NCI-H1436 treated with DMSO at 0.1 percent for 48 hours (cell line): ENCODE measurements at regions not wholly inside any gene's neighbourhood (a gene's known extent, or its start where the extent isn't known, plus 50 kb on each side); places are given as distances from the start of the nearest gene placed in this dataset.
A peak's percentile ranks its signal among the peaks of the same experiment; 100 is the strongest.

Experiments
- DNase-seq: peaks from one replicate; lab custom pipeline; 2025; lab: John Stamatoyannopoulos, UW

DNA sequence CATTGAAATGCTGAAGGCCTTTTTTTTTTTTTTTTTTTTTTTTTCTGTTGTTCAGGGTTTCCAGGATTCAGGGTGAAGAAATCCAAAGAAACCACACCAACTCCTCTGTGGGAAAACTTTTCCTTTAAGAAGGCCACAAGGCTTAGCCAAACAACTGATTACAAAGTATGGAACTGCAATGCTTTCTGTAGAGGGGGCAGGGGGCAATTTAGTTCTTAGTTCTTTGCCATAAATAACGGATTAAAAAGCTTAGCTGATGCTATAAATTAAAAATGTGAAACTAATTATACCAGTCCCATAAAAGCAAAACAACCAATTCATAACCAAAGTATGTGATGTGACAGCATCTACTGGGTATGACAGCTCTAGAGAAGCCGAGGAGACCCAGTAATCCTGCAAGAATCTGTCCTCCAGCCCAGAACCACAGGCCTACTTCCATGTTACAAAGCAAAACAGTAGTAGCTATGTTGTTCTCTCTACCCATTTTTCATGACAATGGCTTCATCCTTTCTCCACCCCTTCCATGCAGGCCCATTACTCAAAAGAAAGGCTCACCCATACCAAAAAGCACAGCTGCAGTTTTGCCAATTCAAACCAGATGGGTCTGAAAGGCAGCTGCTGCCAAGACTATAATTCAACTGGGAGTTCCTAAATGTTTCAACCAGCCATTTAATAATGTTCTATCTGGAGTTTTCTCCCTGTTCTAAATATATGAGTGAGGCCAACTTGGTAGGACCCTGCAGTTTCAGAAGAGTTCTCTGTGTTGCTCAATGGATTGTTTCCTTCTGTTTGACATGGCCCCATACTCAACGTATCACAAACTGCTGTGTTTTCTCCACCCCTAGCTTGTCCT, 167.1 kb upstream of the ZFHX3 start:
- DNase-seq: no peak

DNA sequence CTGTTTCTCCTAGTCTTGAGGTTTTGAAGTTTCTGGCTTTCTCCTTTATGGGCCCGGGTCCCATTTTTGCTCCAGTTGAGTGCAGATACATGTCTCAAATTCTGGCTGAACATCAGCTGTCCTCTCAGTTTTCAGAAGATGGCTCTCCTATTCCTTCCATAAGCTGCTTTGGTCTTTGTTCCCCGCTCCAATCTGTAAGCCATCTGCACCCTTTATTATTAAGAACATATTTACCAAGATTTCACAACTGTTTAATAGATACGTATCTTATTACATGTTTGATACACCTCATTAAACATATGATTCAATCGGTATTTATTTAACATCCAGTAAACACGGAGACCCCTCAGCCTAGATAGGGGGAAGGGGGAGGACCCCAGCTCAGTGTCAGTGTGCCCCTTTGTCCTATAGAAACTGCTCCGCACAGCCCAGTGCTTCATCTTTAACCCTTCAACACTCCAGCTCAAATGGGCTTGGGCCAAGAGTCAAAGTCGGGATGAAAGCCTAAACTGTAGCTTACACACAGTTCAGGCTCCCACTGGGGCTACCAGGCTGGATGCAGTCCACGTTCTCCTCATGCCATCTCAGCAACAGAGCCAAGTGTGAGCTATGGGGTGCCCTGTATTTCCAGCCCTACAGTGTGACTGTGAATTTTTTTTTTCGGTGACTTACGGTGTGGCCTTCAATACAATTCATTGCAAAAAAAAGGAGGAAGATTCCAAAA, 166.0 kb upstream of the ZFHX3 start:
- peak; percentile 18 for DNase-seq

DNA sequence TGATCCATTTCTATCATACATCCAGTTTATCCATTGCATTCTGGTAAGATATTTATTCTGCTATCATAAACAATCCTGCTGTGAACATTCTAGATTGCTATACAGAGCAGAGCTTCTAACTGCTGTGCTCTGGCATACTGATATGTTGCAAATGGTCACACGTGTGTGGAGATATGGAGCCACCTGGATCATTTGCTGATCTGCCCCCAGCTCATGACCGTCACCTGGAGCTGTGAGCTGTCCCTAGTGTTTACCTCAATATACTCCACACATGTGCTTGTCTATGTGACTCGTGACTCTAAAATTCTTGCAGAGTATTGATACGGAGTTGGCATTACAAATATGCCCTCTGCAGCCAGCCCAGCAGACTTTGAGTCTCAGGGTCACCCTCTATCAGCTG, 164.5 kb upstream of the ZFHX3 start:
- DNase-seq: no peak

DNA sequence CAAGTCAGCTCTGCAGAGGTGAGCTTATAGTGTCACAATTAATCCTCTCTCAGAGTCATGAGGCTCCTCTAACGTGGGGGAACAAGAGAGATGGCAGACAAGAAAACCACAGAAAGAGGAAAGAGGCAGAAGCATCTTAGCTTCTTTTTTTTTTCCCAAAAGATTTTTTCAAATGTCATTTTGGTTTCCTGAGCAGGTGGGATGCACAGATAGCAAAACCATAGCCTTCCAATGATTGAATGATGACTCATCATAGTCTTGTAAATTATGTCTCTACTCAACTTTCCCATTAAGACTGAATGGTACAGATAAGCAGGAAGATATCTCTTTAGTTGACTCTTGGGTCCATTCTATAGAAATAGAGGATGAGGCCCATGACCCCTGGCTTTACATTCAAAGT, 162.8 kb upstream of the ZFHX3 start:
- no peak for DNase-seq

DNA sequence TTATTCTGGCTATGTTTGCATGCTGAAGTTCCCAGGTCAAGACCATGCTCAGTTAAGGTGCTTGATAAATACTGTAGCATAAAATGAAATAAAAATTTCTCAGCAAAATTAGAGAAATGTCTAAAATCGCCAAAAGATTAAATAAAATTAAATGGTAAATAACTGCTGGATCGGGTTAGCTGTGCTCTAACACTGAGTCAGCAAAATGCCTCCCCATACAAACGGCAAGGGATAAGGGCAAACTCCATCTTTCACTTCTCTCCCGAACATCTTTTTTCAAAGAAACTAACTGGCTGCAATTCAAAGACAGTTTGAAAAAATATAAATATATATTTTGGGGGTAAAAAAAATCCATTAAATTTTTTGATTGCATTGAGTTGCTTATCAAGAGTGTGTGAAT, 162.2 kb upstream of the ZFHX3 start:
- DNase-seq: no peak

DNA sequence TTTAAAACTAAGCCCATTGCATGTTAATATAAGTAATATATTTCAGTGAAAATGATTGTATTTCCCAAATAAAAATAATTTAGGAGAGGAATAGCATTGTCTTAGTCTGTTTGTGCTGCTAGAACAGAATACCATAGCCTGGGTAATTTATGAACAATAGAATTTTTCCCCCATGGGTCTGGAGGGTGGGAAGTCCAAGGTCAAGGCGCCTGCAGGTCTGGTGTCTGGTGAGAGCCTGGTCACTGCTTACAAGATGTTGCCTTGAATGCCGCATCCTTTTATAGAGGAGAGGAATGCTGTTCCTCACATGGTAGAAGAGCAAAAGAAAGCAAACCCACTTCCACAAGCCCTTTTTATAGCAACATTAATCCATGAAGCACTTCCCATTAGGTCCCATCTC, 161.3 kb upstream of the ZFHX3 start:
- no peak for DNase-seq

DNA sequence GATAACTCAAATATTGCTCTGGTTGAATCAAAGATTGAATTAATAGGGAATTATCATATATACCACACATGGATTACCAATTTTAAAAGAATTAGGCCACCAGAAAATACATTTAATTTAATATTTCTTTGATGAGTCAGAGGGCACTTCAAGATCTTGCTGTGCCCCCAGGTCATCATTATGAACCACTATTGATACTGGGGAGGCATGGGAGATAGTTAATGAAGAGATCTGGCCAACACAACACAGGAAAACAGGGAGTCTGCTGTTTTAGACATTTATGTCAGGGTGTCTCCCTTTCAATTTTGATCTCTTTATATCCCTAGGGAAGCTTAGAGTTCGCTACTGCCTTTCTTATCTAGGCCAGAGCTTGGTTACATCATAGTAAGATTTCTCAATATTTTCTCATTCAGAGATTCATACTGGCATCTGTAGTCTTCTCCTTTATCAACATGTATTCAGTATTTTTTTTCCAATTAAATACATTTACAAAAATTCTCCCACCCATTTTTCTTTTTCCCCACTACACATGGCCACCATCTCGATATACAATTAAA, 158.3 kb upstream of the ZFHX3 start:
- DNase-seq: no peak

DNA sequence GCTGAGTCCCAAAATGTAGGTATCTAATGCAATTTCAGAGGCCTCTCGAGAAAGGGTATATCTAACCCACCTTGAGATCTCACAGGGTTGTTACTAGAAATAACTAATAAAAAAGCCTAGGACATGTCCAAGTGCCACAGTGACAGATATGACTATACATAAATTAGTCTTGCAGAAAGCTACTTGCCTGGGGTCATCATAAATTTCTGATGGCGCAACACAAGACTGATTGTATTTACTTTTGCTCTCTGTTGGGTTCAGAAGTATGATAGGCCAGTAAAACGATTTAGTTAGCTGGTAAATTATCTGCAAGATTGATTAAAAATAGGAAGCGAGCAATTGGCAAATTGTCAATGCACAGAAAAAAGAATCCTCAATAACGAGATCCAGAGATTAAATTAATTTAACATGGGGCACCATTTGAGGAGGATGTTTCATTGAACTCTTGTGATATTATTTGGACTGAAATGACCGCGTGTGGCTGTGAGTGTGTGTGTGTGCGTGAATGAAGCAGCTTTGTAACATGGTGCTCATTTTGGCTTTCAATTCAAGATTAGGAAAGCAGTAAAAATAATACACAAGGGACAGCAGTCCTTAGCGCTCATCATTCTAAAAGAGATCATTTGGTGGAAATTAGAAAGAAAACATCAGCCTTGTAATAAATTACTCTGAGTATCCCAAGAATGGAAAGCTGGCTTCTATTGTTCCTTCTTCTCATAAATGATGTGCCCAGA, 157.4 kb upstream of the ZFHX3 start:
- no peak for DNase-seq

DNA sequence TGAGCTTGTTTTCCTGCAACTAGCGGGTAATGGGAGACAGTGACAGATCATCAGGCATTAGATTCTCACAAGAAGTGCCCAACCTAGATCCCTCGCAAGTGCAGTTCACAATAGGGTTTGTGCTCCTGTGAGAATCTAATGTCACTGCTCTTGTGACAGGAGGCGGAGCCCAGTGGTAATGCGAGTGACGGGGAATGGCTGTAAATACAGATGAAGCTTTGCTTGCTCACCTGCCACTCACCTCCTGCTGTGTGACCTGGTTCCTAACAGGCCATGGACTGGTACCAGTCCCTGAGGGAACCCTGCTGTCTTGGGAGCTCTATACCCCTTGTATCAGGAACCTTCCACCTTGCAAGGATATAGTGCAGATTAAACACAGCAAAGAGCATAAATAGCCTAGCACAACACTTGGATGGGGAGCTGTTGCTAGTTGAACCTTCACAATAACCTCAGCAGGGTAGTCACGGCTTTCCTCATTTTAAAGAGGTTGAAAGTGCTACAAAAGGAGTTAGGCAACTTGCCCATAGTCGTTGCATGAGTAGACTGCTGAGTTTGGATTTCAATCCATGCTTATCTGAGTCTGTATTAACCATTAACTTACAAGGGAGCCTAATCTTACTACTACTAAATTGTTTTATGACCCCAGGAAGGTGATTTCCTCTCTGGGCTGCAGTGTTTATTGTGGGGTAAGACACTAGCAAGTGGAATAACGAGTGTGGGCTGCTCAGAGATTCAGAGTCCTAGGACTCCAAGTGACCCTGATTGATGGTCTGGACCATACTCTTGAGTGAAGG, 156.6 kb upstream of the ZFHX3 start:
- no peak for DNase-seq

DNA sequence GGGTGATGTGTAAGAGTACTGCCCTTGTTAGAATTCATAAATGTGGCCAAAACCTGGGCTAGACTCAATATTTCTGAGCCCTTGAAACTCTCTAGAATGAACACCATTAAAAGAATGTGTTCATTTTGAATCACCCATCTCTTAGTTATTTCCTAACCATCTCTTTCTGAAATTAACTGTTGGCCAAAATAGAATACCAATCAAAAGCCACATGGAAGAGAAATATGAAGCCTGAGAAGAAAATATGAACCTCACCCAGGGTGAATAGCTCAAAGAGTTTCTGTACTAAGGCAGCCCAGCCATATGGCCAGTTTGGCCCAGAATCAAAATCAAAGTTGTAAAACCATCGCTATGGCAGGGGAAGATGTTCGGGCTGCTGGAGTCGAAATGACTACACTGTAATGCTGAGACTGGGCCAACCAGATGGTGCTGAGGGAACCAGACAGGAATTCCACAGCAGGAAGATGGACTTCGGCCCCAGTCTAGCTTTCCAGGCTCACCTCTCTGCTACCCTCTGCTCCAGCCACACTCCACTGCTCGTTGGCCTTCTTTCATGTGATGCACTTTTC, 154.3 kb upstream of the ZFHX3 start:
- no peak for DNase-seq

DNA sequence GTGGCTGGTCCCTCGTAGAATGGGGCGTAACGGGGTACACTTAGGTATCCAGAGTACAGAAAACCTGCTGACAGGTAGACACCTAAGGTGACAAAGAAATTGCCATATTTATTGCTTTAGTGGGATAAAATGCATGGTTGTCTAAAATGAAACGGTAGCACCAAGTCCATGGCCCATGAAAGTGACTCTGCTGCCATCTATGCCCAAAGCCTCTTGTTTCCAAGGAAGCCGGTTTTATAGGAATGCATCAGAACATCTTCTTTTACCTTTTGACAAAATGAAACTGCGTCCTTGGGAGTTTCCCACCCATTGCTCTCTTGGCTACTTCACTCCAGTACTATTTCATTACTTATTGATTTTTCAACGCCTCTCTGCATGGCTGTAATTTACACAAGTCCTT, 151.3 kb upstream of the ZFHX3 start:
- DNase-seq: no peak

DNA sequence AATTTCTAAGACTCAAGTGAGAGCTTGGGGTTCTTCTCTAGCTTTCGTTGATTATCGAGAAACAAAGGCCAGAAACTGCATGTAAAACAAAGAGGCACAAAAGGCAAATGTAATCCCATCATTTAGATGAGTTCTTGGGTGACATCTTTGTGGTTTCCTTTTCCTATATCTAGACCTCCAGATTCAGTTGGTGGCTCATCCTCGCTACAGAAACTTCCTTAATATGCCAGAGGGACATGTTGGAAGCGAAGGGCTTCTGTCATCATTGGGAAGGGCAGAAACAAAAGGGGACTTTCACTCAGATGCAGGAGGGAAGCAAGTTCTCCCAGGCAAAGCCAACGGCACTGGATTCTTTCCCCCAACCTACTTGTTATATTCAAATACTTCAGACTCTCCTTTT, 150.6 kb upstream of the ZFHX3 start:
- DNase-seq: no peak

DNA sequence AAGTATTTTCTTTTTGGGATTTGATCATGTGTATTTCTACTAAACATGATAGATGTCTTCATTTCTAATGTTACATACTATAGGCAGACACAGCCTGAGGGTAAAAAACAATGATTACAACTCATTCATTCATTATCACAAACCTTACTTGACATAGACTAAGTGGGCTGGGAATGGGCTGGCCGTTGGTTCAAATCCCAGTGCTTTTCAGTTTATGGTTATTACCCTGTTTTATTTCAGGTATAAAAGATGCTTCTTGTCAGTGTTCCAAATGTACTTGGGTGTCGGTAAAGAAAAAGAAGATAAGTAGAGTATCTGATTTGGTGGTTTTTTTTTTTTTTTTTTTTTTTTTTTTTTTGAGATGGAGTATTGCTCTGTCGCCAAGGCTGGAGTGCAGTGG, 149.7 kb upstream of the ZFHX3 start:
- DNase-seq: no peak

DNA sequence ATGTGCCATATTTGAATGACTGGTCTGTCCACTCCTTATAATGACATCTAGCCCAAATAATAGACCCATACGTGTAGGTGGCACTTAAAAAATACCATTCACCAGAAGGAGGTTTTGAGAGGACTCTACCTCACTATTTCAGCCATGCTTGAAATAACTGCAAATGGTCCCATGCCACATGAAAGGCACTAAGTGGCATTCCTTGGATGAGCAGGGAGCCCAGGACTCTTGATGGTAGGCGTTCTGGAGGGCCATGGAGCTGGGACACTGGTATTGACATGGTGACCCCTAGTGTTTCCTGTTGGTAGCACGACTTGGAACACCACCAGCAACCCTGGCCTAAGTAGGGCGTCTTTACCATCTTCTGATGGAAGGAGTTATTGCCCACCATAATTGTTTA, 148.7 kb upstream of the ZFHX3 start:
- DNase-seq: no peak

DNA sequence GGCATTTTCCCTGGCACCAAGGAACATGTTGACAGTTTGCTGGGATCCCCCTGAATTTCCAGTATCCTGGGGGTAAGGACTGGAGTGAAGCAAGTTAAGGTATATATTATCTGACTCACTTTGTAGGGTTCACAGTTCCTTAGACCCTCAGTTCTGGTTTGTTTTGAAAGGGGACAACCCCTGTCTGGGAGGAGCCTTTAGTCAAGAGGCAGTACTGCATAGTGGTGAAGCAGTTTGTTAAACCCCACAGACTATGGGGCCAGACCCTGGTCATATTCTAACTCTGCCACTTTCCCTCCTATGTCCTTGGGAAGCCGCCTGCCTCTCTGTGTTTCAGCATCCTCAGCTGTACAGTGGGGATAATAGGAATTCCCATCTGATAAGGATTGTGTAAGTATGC, 145.5 kb upstream of the ZFHX3 start:
- DNase-seq: no peak

DNA sequence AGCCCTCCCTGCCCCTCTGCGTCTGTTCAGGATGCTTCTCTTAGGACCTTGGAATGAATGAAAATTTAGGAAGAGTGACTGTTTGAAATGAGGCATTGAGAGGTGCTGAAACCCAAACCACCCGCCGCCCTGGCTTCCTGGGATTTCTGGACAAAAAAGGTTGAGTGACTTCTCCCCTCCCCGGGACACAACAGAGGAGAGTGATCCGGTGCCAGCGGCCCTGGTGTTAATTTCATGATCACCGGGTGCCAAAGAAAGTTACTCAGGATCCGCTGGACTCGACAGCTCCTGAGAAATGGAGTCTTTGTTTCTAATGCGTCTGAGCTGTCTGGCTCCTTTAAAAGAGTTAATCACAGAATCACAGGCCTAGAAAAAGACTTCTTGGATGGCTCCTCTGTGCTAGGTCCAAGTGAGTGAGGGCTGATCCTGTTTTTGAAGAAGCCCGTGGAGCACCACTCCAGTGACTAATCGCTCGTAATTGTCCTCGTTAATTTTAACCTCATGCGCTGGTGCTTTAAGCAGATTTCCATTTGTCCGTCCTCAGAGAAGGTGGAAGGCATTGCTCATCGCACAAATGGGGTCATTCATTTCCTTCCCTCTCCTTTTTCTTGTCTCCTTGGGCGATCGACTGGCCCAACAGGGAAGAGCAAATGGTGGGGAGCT, 144.4 kb upstream of the ZFHX3 start:
- DNase-seq: no peak

DNA sequence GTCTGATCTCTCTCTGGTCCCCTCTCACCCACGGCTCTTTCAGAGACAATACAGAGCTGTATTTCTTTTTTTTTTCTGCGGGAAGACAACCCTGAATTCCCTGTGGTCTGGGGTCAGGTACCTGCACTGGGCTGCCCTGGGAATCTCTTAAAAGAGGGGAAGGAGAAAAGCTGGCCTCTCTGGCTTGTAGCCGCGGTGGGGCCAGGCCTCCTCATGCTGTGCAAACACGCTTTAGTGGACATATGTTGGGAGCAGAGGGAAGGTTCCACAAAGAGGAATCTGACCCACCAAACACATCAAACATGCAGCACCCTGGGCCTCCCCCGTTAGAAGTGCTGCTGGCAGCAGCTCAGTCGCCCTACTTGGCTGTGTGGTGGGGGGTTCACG, 143.7 kb upstream of the ZFHX3 start:
- DNase-seq: no peak

DNA sequence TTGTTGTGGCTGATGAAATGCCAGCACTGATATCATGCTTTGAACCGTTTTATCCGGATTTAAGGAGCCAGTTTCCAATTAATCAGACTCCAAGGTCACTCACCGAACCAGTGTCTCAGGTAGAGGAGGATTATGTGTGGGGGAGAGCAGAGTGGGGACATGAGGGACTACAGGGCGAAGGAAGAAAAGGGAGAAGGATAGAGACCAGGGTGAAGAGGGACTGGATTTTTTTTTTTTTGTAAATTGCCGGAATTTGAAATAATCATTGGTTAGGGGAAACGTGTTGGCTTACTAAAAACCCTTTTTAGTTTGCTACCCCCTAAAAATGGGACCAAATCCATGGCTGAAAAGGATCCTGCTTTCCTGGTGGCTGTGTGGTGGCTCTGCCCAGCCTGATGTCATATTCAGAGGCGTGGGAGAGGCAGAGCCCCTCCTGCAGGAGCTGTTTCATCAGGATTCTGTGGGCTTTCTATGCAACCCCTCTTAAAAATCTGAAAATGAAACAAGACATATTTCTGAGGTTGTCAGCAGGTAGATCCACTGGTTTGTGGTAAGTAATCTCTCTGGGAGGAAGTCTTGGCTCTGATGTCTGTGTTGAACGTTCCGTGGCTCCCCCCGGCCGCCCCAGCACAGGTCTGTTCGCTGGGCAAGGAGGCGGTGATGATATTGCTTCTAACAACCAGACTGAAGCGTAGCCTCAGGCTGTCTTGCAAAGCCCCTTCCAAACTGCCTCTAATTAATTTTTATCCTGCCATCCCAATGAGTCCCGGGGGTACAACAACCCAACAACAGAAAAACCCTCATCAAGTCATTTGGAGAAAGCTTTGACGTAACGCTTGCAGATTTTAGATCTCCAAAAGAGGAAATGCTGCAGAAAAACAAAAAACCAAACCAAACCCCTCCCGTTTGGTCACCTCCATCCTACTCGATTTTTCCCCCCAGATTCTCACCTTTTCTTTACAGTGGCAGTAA, 143.0 kb upstream of the ZFHX3 start:
- DNase-seq: no peak

DNA sequence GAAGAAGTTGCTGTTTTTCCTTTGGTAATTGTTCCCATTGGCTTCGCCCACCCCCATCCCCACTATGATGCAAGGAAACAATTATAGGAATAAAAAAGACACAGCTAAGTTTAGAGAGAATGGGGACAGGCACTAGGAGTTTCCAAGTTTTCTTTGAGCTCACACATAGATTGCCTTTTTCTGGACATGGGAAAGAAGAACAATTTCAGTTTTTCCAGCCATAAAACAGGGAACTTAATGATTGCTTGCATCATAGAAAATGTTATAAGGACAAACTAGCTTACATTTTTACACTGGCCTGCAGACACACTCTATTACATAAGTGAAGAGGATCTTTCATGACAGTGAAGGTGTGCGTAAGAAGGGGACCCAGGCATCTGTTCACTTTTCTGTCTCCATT, 142.3 kb upstream of the ZFHX3 start:
- DNase-seq: no peak

DNA sequence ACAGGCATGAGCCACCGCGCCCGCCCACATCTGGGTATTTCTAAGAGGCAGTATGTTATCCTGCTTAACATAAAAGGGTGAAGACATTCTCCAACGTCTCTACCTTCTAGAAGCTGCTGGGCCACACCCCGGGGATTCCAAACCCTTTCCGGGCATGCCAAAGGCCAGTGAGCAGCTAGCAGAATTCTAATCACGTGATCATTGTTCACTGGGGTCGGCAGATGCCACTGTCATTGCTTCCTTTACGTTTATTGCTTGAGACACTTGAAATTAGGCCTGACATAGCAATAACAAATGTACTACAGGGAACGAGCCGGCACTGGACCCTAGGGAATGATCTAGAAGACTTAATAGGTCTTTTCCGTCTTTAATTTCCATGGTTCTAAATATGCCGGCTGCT, 141.2 kb upstream of the ZFHX3 start:
- DNase-seq: no peak
